ENCODE measurements at regions not wholly inside any gene's neighbourhood (a gene's known extent, or its start where the extent isn't known, plus 50 kb on each side); places are given as distances from the start of the nearest gene placed in this dataset.

- intact Hi-C loops (cut with DNase I): no loop called here
- H3K27me3 ChIP-seq: no peaks in the 10 kb centered on the region
- no peak for ATAC-seq
- TF ChIP-seq, protein P1, sequence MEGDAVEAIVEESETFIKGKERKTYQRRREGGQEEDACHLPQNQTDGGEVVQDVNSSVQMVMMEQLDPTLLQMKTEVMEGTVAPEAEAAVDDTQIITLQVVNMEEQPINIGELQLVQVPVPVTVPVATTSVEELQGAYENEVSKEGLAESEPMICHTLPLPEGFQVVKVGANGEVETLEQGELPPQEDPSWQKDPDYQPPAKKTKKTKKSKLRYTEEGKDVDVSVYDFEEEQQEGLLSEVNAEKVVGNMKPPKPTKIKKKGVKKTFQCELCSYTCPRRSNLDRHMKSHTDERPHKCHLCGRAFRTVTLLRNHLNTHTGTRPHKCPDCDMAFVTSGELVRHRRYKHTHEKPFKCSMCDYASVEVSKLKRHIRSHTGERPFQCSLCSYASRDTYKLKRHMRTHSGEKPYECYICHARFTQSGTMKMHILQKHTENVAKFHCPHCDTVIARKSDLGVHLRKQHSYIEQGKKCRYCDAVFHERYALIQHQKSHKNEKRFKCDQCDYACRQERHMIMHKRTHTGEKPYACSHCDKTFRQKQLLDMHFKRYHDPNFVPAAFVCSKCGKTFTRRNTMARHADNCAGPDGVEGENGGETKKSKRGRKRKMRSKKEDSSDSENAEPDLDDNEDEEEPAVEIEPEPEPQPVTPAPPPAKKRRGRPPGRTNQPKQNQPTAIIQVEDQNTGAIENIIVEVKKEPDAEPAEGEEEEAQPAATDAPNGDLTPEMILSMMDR (IDR thresholded peaks at IDR 0.05): no peak
- no peaks in the 10 kb centered on the region for H3K4me1 ChIP-seq
- H3K36me3 ChIP-seq: no peaks in the 10 kb centered on the region
- no peak overlapping the region for H3K4me3 ChIP-seq
- no peaks in the 10 kb centered on the region for H3K9me3 ChIP-seq
- no peak for DNase-seq
- no peak overlapping the region for H3K27ac ChIP-seq
Measured at GRCh38 chr21:24737296-24737850, 869.9 kb downstream of the MRPL39 start.

DNA sequence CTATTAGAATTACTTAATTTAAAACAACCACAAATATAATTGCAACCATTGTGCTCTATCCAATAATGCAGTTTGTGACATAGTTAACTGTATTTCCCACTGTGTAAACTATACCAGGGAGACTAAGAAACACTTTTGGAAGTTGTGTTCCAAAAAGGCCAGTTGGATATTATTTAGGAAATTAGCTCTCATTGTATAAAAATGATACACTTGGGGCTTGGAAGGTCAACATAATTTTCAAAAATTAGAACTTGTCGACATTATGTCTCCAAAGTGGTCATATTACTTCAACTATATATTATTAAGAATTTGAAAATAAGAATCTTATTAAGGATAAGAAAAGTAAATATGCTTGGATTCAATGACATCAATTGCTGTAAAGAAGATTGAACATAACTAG is 876.6 kb downstream of the MRPL39 start:
- intact Hi-C loops (cut with DNase I): no loop called here
- TF ChIP-seq, protein P1 (IDR thresholded peaks at IDR 0.05): no peak
- ATAC-seq: no peak

GRCh38 chr21:24729568-24729967 is 877.7 kb downstream of the MRPL39 start:
- intact Hi-C loops (cut with DNase I): no loop called here
- ATAC-seq: no peak
- no peaks in the 10 kb centered on the region for H3K9me3 ChIP-seq
- H3K36me3 ChIP-seq: no peaks in the 10 kb centered on the region
- H3K27ac ChIP-seq: no peak overlapping the region
- H3K4me3 ChIP-seq: no peak overlapping the region
- TF ChIP-seq, protein P1 (IDR thresholded peaks at IDR 0.05): no peak
- no peak for DNase-seq
- no peaks in the 10 kb centered on the region for H3K27me3 ChIP-seq
- H3K4me1 ChIP-seq: no peaks in the 10 kb centered on the region

More for the DNA sequence above, 876.6 kb downstream of the MRPL39 start:
- no peak overlapping the region for H3K4me3 ChIP-seq
- no peak for DNase-seq
- H3K4me1 ChIP-seq: no peaks in the 10 kb centered on the region
- H3K27ac ChIP-seq: no peak overlapping the region
- H3K27me3 ChIP-seq: no peaks in the 10 kb centered on the region
- H3K36me3 ChIP-seq: no peaks in the 10 kb centered on the region
- no peaks in the 10 kb centered on the region for H3K9me3 ChIP-seq

GRCh38 chr21:24727803-24728440 is 879.4 kb downstream of the MRPL39 start:
- H3K4me3 ChIP-seq: no peak overlapping the region
- H3K36me3 ChIP-seq: no peaks in the 10 kb centered on the region
- H3K27me3 ChIP-seq: no peaks in the 10 kb centered on the region
- DNase-seq: no peak
- intact Hi-C loops (cut with DNase I): no loop called here
- no peaks in the 10 kb centered on the region for H3K4me1 ChIP-seq
- H3K27ac ChIP-seq: no peak overlapping the region
- H3K9me3 ChIP-seq: no peaks in the 10 kb centered on the region
- TF ChIP-seq, protein P1 (IDR thresholded peaks at IDR 0.05): no peak
- no peak for ATAC-seq

DNA sequence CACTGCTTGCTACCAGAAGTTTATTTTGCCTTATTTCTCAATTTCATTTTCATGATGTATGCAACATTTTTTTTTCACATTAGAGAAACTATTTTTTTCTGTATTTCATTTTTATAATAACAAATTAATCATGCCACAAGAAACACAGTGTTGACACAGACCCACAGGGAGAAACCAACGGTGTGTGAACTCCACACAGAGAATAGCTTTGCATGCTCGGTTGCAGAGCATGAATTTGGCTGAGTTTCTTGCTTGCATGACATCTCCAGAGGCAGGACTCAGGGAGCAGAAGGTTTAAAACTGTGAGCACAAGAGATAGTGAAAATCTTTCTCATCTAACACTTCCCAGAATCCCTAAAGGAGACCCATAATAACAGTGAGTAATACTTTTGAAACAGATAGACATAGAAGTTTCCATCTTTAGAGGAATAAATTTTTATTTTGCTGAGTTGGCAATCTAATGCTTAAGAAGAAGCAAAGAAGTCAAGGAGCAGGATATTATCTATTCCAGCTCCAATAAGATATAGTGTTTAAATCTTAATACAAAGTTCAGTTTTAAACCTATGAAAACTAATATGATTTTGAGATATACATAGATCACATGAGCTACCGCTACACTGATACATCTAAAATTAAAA is 890.9 kb downstream of the MRPL39 start:
- Histone ChIP-seq H3K27ac (no peak overlapping the region), H3K4me1 (no peaks in the 10 kb centered on the region)

More for the DNA sequence above, 890.9 kb downstream of the MRPL39 start:
- Histone ChIP-seq H3K27me3 (no peaks in the 10 kb centered on the region), H3K9me3 (no peaks in the 10 kb centered on the region), H3K36me3 (no peaks in the 10 kb centered on the region), H3K4me3 (no peak overlapping the region)
- ATAC-seq (no peak), DNase-seq (no peak)
- intact Hi-C loops (cut with DNase I): no loop called here
- TF ChIP-seq, protein P1 (IDR thresholded peaks at IDR 0.05): no peak
